GM19455 (cell line): ENCODE measurements at regions not wholly inside any gene's neighbourhood (a gene's known extent, or its start where the extent isn't known, plus 50 kb on each side); places are given as distances from the start of the nearest gene placed in this dataset.

Experiments used
- ATAC-seq: cut with Tn5 transposase; IDR thresholded peaks from one replicate; pipeline ENCODE4 v1.9.1; 2021; ENCODE audit not compliant: unreplicated experiment

DNA sequence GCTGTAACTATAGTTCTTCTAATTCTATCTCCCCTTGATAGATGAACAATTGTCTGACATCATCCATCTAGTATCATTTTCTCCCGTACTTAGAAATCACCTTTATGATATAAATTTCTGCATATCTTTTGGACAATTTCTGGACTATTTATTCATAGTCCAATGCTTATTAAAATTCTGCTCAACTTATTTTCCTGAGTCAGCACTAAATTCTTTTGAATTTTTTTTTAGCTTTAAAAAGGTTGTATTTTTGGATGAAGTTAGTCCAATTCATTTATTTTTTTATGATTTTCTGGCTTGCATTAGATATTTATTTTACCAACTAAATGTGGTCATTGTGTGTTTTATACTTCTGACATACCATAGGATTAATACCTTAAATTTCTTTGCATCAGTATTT lies 538.5 kb upstream of the DCC start:
- ATAC-seq: no peak

DNA sequence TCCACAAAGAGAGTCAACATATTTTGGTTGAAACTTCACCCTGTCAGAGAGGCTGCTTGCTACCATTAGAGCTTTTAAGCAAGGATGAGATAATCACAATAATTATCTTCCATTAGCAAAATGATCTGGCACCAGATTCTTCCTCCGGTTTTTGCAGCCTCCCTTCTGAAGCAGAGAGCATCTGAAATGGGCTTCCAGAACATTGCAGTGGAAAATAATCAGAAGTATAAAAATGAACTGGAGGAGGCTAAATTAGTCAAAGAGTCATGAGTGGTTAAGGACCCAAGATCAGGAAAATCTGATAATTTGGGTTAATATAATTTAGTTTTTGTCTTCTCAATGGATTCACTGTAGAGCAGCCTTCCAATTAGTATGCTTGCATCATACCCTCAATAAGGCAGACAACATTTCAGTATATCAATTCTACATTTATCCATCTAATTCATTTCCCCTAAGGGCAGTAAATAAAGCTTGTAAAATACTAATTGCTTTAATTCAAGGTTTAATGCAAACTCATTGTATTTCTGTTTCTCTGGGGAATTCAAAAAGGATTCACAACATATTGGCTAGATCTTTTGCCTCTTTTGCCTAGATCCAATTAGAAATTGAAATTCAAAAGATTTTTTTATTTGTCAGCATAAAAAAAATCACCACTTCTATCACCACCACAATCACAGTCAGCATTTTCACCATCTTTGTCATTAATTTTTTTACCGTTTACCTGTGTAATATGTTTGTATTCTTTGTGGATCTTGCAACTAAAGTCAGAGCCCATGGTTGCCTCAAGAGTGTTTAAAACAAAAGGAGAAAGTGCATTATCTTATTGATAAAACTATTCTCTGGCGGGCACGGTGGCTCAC lies 537.2 kb upstream of the DCC start:
- ATAC-seq: no peak

DNA sequence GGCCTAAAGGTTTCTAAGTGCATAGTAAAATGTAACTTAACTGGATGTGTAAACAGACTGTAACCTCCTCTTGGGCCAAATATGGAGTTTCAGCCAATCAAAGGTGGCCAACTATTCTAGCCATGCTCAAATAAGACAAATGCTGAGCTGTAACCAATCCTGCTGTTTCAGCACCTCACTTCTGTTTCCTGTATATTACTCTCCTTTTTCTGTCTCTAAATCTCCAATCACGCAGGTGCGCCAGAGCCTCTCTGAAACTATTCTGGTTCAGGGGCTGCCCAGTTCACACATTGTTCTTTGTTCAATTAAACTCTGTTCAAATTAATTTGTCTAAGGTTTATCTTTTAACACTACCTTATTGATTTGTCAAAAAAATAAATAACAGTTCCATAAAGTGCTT lies 532.7 kb upstream of the DCC start:
- no peak for ATAC-seq

DNA sequence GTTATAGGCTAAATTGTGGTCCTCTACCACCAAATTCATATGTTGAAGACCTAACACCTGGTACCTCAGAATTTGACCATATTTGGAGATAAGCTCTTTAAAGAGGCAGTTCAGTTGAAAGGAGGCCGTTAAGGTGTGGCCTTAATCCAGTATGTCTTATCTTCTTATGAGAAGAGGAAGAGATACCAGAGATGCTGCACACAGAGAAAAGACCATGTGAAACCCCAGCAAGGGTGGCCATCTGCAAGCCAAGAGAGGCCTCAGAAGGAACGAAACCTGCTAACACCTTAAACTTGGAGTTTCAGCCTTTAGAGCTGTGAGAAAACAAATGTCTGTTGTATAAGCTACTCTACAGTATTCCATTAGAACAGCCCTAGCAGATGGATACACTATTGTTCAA lies 528.1 kb upstream of the DCC start:
- no peak for ATAC-seq

DNA sequence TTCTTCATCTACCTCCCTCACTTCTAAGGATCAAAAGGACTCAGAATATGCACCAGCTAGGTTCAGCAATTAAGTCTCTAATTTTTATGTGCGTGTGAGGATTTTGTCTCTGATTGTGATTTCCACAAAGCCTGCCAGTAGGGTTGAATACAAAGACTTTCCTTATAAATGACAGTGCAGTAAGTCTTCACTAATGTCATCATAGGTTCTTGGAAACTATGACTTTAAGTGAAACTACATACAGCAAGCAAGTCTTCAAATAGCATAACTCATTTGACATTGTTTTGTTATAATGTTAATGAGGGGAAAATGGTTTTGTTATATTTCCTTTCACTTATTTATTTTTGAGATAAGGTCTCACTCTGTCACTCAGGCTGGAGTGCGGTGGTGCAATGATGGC lies 526.3 kb upstream of the DCC start:
- ATAC-seq: no peak

DNA sequence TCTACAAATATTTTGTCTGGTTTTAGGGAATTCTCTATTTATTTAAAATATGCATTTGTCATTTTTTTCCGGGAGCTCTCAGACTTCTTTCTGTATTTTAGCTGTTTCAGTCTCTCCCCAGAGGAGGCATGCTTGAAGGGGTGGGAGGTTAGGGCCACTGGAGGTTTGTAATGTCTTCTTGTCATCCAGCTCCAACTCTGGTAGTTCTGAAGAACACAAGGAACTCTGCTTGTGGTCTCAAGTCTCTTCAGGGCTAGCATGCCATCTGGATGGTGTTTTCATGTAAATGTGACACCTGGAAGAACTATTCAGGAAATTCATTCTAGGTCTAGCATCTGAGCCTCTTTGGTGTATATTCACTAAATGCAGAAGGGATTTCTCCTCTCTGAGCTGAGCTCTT lies 518.4 kb upstream of the DCC start:
- no peak for ATAC-seq

DNA sequence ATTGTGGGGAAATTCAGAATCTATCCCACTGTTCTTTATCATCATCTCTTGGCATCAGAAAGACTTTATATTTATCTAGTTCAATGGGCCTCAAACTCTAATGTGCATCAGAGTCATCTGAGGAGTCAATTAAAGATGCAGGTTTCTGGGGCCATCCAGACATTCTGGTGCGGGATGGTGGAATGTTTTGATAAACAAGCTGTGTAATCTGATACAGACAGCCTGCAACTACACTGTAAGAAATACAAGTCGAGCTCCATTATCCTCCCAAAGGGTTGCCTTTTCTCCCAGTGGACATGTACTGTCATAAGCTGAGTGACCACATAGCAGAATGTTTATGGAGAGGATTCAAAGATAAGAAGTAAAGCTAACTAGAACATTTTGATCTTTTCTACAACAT lies 515.3 kb upstream of the DCC start:
- ATAC-seq: no peak

DNA sequence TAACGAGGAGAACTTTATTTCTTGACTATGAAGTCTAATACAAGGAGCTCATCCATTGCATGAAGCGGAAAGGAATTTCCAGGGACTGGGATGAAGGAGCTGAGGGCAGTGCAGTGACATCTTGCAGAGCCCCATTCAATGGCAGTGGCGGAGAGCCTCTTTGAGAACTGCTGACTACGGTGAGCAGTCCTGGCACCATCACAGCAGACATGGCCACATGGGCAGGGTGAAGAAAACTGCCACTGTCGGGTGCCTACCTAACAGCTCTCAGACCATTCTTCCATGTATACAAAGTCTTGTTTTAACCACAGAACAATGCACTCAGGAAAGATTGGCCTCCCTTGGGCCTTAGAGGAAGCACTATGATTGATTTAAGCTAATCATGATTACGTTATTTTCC lies 506.1 kb upstream of the DCC start:
- no peak for ATAC-seq

DNA sequence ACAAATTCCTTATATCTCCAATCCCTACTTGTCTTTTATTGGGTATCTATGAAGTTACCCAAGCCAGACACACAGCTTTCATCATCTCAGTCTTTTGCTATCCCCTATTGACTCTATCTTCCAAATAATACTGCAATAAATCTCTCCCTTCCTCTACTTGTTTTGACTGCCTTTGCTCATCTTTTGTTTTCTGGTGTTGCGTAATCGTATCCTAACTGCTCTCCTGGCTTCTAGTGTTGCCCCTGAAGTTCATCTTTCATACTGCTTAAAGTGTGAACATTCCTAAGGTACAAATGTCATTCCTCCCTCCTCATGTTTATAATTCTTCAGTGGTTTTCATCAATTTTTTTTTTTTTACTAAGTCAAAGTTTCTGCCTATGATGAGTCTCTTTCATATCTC lies 491.3 kb upstream of the DCC start:
- no peak for ATAC-seq

DNA sequence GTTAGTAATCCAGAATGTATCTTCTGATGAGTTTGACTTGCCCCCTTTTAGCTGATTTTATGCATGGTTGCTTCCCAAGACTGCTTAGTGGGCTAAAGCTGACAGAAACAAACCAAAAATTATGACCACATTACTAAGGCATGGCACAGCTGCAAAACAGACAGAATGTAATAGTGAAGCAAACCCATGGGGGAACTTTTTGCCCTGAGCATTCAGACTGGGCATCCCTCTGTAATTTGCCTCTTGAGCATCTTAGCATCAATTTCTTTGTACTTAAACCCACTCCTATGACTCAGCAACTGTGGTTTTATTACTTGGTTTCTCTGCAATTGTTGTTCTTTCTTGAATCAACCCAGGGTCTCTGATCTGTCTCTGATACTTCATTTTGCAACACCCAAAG lies 487.3 kb upstream of the DCC start:
- ATAC-seq: no peak

DNA sequence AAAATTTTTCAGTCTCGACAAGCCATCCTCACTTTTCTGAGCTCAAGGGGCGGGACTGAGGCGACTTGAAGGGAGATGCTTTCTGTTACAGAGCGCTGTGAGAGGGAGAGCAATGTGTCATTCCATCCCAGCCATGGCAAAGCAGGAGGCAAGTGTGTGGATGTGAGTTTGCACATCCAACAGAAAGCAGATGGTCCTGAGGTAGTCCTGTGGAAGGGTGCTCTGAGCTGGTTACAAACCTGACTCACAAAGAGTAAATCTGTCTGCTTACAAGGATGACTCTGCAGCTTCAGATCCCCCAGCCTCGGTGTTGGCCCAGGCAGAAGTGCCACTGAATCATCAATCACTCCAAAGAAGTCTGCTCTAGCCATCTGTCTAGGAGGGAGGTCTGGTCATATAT lies 482.0 kb upstream of the DCC start:
- no peak for ATAC-seq

DNA sequence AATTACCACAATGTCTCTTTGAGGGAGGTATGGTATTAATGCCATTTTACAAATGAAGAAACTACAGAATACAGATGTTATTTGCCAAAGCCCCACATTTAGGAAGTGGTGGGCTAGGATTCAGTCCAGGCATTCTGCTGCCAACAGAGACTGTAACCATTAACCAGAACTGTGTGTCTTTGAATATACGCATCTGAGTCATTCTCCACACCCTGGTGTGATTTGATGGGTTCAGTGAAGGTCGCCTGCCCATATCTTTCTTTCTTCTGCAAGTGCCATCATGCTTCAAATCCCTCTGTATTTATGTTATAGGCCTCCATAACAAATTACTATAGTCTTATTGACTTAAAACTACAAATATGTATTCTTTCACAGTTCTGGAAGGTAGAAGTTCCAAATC lies 479.0 kb upstream of the DCC start:
- ATAC-seq: no peak

DNA sequence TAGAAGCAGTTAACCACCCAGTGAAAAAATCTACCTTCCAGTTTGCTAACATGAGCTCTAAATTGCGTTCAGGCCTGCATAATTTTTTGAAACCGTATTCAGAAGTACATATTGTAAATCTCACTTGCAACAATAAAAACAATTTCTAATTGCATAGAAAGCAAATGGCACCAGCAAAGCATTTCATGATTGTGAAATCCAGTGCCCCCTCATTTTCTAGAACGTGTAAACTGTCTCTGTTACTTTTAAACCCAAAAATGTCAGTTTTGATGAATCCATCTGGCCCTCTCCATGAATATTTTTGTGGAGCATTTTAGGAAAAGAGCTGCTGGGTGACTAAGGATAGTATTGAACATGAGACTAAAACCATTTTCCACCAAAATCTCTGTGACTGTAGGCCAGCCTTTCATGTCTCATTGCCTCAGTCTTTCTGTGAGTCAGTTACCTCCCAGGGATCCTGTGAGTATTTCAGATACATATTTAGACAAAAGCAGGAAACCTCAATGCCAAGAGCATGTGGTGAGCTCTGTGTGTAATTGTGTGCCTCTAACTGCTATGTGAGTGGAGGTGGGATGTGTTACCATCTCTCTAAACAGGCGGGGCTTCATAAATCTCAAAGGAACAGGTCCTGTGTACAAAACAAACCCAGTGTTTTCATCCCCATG lies 477.8 kb upstream of the DCC start:
- ATAC-seq: no peak

DNA sequence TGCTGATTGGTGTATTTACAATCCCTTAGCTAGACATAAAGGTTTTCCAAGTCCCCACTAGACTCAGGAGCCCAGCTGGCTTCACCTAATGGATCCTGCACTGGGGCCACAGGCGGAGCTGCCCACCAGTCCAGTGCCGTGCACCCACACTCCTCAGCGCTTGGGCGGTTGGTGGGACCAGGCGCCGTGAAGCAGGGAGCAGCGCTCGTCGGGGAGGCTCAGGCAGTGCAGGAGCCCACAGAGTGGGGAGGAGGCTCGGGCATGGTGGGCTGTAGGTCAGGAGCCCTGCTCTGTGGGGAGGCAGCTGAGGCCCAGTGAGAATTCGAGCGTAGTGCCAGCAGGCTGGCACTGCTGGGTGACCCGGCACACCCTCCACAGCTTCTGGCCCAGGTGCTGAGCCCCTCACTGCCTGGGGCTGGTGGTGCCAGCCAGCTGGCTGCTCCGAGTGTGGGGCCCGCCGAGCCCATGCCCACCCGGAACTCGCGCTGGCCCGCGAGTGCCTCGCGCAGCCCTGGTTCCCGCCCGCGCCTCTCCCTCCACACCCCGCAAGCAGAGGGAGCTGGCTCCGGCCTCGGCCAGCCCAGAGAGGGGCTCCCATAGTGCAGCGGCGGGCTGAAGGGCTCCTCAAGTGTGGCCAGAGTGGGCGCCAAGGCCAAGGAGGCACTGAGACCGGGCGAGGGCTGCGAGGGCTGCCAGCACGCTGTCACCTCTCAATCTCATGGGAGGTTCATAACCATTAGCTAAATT lies 475.6 kb upstream of the DCC start:
- no peak for ATAC-seq

DNA sequence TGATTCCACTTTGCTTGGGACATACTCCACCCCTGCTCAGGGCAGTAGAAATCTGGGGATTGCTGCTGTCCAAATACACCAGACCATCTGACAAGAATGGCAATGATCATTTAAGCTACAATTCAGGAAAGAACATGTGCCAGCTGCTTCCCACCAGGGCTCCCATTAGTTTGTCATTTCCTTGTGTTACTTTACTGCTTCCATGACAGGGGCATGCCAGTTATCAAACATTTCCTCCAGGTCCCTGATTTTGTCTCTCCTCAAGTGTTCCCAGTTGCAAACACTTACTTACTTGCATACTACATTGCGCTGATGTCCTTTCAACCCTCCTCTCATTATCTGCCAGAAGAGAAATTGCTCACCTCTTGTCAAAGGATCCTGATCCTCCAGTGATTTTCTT lies 474.5 kb upstream of the DCC start:
- no peak for ATAC-seq

DNA sequence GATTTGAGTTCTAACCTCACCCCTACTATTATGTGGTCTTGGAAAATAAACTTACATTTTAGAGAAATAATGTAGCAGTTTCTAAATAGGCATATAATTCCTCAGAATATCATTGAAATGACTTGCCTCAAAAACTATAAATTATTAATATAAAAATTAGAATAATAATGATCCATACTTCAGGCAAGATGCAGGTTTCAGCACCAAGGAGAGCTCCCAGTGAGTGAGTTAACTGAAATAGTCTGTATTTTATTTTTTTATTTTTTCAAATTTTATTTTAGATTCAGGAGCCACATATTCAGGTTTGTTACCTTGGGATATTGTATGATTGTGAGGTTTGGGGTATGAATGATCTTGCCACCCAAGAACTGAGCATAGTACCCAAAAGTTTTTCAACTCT lies 472.2 kb upstream of the DCC start:
- no peak for ATAC-seq

DNA sequence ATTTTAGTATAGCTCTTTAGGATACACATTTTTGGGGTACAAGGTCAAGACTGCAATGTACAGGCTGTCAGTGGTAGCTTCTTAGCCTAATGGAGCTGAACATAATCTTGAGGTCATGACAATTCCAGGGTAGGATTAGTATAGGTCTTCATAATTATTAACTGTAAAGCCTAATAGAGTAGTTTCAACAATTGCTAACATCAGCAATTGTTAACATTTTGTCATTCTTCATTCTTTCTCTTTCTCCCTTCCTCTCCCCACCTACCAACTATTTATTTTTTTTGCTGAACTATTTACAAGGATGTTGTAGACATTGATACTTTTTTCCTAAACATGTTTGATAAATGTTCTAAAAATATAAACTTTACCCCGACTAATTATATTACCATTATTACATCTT lies 461.3 kb upstream of the DCC start:
- ATAC-seq: no peak

DNA sequence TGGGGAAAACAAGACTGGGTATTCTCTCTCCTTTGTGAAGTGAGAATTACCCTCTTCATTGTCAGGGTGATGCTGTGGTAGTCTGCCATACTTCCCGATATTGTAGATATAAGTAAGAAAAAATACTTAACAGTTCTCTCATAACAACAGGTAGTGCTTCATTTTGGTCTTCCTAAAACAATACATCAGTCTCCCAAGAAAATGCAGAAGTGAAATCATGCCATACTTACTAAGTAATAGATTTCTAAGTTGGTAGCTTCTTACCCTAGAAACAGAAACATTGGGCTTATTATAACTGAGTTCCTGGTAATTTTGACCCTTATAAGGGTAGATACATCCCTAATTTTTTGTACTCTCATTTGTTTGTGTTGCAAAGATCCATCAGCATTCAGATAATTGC lies 460.7 kb upstream of the DCC start:
- no peak for ATAC-seq

DNA sequence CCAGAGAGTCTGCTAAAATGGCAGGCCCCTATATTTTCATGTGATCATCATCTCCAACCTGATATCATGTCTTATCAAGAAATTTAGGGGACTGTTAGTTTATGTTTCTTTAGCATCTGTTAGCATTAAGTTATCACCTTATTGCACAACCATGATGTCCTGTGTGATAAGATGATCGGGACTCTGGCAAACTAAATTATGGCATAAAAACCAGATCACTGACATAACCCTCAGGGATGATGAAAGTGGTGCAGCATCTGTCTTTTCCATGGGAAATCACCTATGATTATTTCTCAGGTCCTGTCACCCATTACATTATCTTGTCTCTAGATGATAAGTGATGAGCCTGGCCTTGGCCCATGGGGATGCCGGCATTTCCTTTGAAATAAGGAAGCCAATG lies 458.6 kb upstream of the DCC start:
- no peak for ATAC-seq

DNA sequence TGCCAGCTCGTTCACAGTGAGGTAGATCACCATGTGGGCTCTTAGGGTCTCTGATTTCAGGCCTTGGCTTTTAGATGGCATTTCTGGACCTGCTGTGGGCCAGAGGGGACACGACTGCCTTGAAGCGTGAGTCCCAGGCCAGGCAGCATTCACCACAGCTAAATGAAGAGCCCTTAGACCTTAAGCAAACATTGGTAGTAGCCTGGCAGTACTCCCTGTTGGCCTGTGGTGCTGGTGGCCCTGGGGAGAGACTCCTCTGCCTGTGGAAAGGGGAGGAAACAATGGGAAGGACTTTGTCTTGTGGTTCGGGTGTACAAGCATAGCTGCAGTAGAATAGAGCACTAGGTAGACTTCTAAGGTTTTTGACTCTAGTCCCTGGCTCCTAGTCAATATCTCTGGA lies 456.0 kb upstream of the DCC start:
- ATAC-seq: no peak

DNA sequence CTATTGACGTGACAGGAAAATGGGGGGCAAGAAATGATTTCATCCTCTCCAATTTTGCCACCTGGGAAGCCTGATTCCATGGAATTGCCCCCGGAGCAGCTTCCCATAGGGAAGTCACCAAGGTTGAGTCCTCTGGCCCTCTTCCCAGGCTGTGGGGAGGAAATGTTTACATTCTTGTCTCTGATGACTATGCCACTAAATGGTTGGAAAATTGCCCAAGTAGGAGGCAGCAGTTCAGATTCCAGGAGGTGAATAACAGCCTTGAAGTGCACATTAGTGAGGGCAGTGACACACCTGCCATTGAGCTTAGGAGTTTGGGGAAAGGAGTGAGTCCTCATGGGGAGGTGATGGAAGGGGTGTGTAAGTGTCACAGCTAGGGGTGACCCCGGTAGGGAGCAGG lies 449.2 kb upstream of the DCC start:
- no peak for ATAC-seq

DNA sequence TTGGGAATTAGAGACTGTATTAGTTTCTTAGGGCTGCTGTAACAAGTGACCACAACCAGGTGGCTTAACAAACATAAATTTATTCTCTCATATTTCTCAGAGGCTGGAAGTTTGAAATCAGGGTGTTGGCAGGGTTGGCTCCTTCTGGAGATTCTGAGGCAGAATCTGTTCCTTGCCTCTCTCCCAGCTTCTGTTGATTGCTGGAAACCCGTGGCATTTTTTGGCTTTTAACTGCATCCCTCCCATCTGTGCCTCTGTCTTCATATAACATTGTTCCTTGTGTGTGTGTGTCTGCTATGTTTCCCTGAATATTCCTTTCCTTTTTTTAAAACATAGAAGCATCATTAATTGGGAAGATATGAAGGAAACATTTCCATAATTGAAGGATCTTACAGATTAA lies 448.1 kb upstream of the DCC start:
- ATAC-seq: no peak
